GM21723 (cell line): ENCODE measurements at regions not wholly inside any gene's neighbourhood (a gene's known extent, or its start where the extent isn't known, plus 50 kb on each side); places are given as distances from the start of the nearest gene placed in this dataset.

ENCODE experiments used
- ATAC-seq: cut with Tn5 transposase; IDR thresholded peaks from one replicate; pipeline ENCODE4 v1.9.1; 2021; ENCODE audit warnings: mild to moderate bottlenecking, moderate library complexity; ENCODE audit not compliant: unreplicated experiment

DNA sequence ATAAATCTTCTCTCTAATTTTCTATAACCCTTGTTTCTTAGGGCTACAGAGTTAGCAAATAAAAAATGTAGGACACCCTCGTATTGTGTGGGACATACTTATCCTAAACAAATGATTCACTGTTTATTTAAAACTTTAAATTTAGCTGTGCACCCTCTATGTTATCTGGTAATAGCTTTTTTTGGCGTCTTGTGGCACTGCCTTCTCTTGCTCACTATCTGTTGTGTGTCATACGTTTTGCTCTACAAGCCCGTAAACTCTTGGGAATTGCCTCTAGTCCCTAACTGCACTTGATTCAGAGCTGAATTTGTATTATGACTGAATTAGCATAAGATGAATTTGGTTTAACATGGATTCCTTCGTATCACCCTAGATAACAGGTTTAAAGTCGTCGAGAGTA lies 144.3 kb upstream of the MYOCD start:
- ATAC-seq: no peak

GRCh38 chr17:12522336-12522735 lies 143.4 kb upstream of the MYOCD start:
- no peak for ATAC-seq

GRCh38 chr17:12522743-12523183 lies 142.9 kb upstream of the MYOCD start:
- no peak for ATAC-seq

DNA sequence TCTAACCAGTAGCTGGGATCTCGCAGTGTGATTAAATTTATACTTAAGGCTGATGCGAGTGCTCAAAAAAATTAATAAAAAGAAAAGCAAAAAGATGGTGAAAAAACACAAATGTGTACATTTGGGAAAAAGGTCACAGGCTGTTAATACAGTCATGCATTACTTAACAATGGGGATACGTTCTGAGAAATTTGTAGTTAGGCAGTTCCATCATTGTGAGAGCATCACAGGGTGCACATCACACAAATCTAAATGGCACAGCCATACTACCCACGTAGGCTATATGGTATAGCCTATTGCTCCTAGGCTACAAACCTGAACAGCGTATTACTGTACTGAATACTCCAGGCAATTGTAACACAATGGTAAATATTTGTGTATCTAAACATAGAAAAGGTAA lies 142.4 kb upstream of the MYOCD start:
- ATAC-seq: no peak

- ATAC-seq: no peak
Measured at GRCh38 chr17:12528036-12528435, 137.7 kb upstream of the MYOCD start.

DNA sequence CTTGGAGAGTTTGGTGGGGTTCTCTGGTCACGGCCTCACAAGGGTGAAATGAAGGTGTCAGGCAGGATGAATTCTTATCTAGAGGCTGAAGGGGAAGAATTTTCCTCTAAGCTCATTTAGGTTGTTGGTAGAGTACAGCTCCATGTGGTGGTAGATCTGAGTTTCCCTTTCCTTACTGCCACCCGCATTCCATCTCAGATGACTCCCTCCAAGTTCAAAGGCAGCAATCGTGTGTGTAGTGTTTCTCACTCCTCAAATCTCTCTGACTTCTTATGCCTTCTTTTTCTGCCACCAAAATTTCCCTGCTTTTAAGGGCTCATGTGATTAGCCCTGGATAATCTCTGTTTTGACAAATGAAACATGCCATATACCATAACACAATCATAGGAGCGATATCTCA lies 135.5 kb upstream of the MYOCD start:
- no peak for ATAC-seq

- ATAC-seq: no peak
Measured at GRCh38 chr17:12536021-12536420, 129.7 kb upstream of the MYOCD start.

DNA sequence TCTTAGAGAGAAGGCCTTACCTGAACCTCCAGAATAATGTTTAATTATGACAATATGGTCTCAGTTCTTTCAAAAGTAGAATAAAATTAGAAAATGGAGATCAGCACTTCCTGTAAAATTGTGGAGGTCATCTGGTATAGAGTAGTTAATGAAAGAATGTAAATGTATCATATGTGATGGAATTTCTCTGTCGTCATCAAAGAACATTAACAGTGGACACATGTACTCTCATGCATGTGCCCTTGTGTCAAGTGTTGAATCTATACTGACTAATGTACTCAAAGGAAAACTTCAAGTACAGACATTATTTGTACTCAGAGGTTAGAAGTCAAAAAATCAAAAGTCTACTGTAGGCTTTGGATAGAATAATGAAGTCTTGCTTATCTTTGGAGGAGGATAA lies 129.2 kb upstream of the MYOCD start:
- no peak for ATAC-seq

DNA sequence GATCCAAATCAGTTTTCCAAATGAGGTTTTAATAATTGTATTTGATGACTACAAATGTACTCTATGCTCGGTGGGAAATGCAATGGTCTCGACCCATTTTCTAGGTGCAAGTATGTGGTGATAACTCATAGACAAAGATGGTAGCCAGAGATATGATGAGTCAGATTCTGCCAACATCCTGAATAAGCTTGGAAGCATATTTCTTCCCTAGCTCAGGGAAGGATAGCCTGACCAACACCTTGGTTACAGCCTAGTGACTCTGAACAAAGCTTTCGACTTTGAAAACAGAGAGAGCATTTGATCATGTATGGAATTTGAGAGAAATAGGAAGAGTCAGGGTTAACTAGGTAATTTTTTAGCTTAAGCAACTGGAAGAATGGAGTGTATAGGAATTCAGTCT lies 128.3 kb upstream of the MYOCD start:
- ATAC-seq: no peak

DNA sequence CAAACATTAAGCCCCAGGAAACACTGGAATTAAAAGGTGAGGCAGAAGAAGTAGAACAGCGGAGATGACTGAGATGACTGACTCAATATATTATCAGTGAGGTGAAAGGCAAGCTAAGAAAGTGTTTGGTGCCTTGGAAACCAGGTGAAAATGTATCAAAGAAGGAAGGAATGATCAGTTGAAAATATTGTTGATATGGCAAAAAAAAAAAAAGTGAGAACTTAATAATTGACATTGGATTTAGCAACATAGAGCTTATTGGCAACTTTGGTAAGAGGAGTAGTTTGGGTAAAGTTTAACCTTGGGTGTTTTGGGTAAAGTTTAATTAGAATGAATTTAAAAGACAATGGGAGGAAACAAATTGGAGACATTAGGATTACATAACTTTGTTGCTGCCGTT lies 127.7 kb upstream of the MYOCD start:
- ATAC-seq: no peak

GRCh38 chr17:12545877-12546513 lies 119.7 kb upstream of the MYOCD start:
- no peak for ATAC-seq

DNA sequence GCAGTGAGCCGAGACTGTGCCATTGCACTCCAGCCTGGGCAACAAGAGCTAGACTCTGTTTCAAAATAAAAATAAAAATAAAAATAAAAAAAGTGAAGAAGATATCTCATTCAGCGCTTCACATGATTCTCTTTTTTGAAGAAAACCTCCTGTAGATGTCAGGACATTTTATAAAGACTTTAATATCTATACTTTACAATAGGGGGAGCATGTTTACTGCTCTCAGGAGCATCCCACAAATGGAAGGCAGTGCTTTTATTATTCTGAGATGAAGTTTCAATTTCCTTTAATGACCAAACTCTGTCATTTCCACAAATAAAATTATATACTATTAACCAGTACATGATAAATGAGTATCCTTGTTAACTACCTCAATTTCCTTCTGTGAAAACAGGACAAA lies 118.7 kb upstream of the MYOCD start:
- ATAC-seq: no peak

GRCh38 chr17:12547831-12548230 lies 117.9 kb upstream of the MYOCD start:
- no peak for ATAC-seq

DNA sequence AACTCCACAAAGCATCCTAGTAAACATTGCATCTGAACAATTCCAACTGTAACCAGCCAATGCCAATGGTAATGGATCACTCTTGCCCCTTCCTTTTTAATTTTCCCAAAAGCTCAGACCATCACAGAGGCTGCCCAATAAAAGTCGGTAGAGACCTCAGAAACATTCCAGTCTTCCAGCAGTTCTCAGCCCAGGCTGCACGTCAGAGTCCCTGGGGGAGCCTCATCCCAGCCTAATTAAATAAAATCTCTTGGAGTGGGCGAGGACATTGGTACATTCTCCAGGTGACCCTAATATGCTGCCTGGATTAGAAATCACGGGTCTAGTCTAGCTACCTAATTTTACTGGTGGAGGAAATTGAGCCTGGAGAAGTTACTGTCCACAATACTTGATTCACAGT lies 117.1 kb upstream of the MYOCD start:
- ATAC-seq: no peak

- ATAC-seq: no peak
Measured at GRCh38 chr17:12549499-12550041, 116.1 kb upstream of the MYOCD start.

DNA sequence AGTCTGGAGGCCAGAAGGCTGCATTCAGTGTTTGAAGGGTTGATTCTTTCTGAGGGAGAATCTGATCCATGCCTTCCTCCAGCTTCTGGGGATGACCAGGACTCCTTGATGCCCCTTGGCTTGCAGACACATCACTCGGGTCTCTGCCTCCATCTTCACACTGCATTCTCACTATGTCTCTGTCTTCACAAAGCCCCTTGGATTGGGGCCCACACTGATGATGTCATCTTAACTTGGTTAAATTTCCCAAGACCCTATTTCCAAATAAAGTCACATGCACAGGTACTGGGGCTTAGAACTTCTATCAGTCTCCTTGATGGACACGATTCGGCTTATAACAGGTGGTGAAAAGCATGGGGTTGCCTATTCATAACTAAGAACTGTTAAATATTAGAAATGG lies 112.1 kb upstream of the MYOCD start:
- ATAC-seq: no peak

- no peak for ATAC-seq
Measured at GRCh38 chr17:12554251-12554650, 111.4 kb upstream of the MYOCD start.

GRCh38 chr17:12566291-12566690 lies 99.4 kb upstream of the MYOCD start:
- ATAC-seq: no peak

- ATAC-seq: no peak
Measured at GRCh38 chr17:12567077-12568053, 98.3 kb upstream of the MYOCD start.

DNA sequence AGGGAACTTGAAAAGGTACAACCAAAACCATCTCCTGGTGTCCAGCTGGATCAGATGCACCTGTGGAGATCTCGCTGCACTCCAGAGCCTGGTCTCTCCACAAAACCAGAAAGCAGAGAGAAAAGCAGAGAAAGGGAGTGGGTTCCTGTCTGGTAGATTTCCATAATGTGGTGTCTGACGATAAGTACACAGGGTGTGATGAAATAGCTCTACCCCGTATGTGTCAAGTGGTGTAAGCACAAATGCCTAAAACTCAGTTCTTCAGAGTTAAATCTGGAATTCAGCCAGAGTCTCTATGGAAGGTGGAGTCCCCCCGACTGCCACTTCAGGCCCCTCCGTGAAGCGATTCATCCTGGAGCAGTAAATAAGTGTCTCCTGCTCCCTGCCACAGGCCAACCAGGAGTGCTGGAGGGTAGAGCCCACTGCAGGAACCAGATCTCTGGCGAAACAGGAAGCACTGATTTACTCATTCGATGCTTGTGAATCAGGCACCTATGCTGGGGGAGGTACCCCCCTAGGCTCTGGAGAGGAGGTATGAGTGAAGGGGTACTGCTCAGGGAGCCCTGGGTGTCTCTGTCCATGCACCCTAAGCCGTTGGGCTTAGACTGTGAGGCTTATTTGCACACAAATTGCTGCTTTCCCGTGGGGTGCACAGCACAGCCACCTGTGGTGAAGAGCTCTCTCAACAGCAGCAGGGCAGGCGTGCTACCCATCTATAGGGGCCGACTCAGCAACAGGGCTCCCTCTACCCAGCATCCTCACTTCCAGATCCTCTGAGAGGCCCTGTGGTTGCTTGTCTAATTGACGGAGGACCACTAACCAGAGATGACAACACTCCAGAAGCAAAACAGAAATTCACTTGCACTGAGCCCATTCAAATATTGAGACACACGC lies 97.1 kb upstream of the MYOCD start:
- no peak for ATAC-seq

DNA sequence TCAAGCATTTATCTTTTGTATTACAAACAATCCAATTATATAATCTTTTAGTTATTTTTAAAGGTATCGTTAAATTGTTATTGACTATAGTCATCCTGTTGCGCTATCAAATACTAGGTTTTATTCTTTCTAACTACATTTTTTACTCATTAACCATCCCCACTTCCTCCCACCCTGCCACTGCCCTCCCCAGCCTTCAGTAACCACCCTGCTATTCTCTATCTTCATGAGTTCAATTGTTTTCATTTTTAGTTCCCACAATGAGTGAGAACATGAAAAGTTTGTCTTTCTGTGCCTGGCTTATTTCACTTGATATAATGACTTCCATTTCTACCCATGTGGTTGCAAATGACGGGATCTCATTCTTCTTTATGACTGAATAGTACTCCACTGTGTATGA lies 94.1 kb upstream of the MYOCD start:
- ATAC-seq: no peak
